BJ (cell line): ENCODE measurements at regions not wholly inside any gene's neighbourhood (a gene's known extent, or its start where the extent isn't known, plus 50 kb on each side); places are given as distances from the start of the nearest gene placed in this dataset.

Experiments used
- CTCF ChIA-PET: fragments of 350-600 bp; formaldehyde crosslinking; extraction: SDS; loops from one replicate; lab custom pipeline; 2021; ENCODE audit warnings: antibody characterized with exemption, inconsistent platforms; lab: Yijun Ruan, JAX
- POLR2A ChIA-PET: fragments of 300-600 bp; sonication (Branson Sonifier 250); formaldehyde crosslinking; extraction: SDS; loops from one replicate; lab custom pipeline; 2021; ENCODE audit warnings: antibody characterized with exemption; lab: Charles Lee
- DNase-seq: peaks from one replicate; pipeline ENCODE4 v3.0.0-alpha.2; 2011; ENCODE audit warnings: low read depth
- H3K27me3 ChIP-seq: 2 replicates; pipeline ENCODE4 v1.6.0; 2011; ENCODE audit warnings: low read length; ENCODE audit not compliant: control insufficient read depth, insufficient read depth
- H3K36me3 ChIP-seq: 2 replicates; pipeline ENCODE4 v1.5.1; 2011; ENCODE audit warnings: low read length; ENCODE audit not compliant: control insufficient read depth, insufficient read depth
- H3K4me3 ChIP-seq: 2 replicates; pipeline ENCODE4 v1.5.1; 2011; ENCODE audit warnings: low read depth, mild to moderate bottlenecking, control low read depth, low read length
- TF ChIP-seq, protein P1 (sequence below): IDR thresholded peaks from 2 replicates; pipeline ENCODE4 v1.5.1; 2011; ENCODE audit warnings: low read depth, mild to moderate bottlenecking, control low read depth, inconsistent platforms, low read length, moderate library complexity; ENCODE audit not compliant: insufficient read depth

DNA sequence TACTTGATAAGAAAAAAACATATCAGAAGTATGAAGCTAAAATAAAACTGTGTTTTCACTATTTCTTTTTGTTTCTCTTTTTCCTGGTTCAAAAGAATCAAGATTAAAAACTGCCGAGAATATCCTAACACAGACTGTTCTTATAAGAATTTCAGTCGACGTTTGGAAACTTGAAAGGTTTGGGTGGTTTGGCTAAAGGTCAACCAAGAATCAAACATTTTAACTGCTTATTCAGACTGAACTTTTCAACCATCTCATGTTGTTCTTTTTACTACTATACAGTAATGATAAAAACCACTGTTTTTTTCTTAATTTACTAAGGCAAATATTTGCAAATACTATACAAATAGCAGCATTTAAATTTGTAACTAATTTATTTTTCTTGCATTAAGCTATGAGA is 308.5 kb upstream of the TFPI start:
- ChIA-PET POLR2A (no interaction called here), CTCF (no interaction called here)
- TF ChIP-seq, protein P1, sequence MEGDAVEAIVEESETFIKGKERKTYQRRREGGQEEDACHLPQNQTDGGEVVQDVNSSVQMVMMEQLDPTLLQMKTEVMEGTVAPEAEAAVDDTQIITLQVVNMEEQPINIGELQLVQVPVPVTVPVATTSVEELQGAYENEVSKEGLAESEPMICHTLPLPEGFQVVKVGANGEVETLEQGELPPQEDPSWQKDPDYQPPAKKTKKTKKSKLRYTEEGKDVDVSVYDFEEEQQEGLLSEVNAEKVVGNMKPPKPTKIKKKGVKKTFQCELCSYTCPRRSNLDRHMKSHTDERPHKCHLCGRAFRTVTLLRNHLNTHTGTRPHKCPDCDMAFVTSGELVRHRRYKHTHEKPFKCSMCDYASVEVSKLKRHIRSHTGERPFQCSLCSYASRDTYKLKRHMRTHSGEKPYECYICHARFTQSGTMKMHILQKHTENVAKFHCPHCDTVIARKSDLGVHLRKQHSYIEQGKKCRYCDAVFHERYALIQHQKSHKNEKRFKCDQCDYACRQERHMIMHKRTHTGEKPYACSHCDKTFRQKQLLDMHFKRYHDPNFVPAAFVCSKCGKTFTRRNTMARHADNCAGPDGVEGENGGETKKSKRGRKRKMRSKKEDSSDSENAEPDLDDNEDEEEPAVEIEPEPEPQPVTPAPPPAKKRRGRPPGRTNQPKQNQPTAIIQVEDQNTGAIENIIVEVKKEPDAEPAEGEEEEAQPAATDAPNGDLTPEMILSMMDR, result no peak
- no peak overlapping the region for H3K4me3 ChIP-seq
- H3K36me3 ChIP-seq, result no peaks in the 10 kb centered on the region
- no peak for DNase-seq
- peaks cover 2% of the 10 kb centered on the region; the same call in 1 of the 2 replicates for H3K27me3 ChIP-seq

DNA sequence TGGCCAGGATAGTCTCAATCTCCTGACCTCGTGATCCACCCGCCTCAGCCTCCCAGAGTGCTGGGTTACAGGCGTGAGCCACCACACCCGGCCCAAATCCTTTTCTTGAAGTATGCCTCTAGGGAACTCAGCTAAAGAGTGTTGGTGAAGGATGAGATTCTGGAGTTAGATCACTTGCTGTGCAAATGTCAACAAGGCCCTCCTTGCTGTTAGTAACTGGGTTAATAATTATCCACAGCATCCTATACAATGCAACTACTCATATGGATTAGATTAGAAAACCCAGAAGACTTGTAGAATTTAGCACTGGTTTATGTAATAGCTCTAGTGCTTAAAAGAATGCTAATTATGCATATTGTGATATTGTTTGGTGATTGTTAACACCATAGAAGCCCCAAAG is 310.8 kb upstream of the TFPI start:
- Histone ChIP-seq H3K36me3 (no peaks in the 10 kb centered on the region), H3K27me3 (peaks cover 2% of the 10 kb centered on the region; the same call in 1 of the 2 replicates), H3K4me3 (no peak overlapping the region)
- TF ChIP-seq, protein P1, result no peak
- CTCF ChIA-PET, result interaction anchor here (0.8 to 2.0 kb wide), 3 partner anchors 22 to 432 kb away, joined by 3 to 4 read pairs (median 3); no protein-coding TSS in a partner anchor
- POLR2A ChIA-PET, result no interaction called here
- no peak for DNase-seq

- ChIA-PET POLR2A (no interaction called here), CTCF (interaction anchor here (0.9 kb wide), 1 partner anchor 9 kb away, joined by 3 read pairs; no protein-coding TSS in a partner anchor)
- TF ChIP-seq, protein P1, result no peak
- H3K4me3 ChIP-seq, result no peak overlapping the region
- peaks cover 2% of the 10 kb centered on the region; the same call in 1 of the 2 replicates for H3K27me3 ChIP-seq
- H3K36me3 ChIP-seq, result no peaks in the 10 kb centered on the region
- no peak for DNase-seq
These were observed 312.9 kb upstream of the TFPI start for GRCh38 chr2:187867165-187867564.

GRCh38 chr2:187869195-187869594 is 315.0 kb upstream of the TFPI start:
- TF ChIP-seq, protein P1, result no peak
- CTCF ChIA-PET, result interaction anchor here (0.6 to 1.7 kb wide), 3 partner anchors 26 to 1065 kb away, joined by 3 to 6 read pairs (median 3); no protein-coding TSS in a partner anchor
- H3K27me3 ChIP-seq, result peaks cover 2% of the 10 kb centered on the region; the same call in 1 of the 2 replicates
- POLR2A ChIA-PET, result interaction anchor here (0.6 kb wide), 1 partner anchor 8 kb away, joined by 3 read pairs; no protein-coding TSS in a partner anchor
- no peaks in the 10 kb centered on the region for H3K36me3 ChIP-seq
- no peak overlapping the region for H3K4me3 ChIP-seq
- no peak for DNase-seq

DNA sequence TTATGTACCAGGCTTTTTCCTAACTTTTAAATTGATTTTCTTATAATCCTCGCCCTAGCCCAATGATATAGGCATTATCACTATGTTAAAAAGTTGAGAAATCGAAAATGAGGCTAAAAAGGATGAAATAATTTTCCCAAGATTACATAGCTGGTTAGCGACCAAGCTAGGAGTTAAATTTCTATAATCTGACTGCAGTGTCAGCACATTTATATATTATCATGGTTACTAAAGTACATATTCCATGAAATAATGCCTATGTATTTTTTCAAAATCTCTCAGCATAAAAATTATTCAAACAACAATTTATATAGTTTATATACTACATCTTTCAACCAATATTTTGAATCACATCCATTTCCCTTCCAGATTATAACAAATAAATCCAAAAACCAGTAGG is 317.3 kb upstream of the TFPI start:
- H3K4me3 ChIP-seq, result no peak overlapping the region
- POLR2A ChIA-PET, result no interaction called here
- no peaks in the 10 kb centered on the region for H3K36me3 ChIP-seq
- peaks cover 2% of the 10 kb centered on the region; the same call in 1 of the 2 replicates for H3K27me3 ChIP-seq
- no peak for DNase-seq
- CTCF ChIA-PET, result no interaction called here
- TF ChIP-seq, protein P1, result no peak
